HepG2 (cell line): ENCODE measurements at regions not wholly inside any gene's neighbourhood (a gene's known extent, or its start where the extent isn't known, plus 50 kb on each side); places are given as distances from the start of the nearest gene placed in this dataset.

Experiments used
- CEBPB ChIP-seq: IDR thresholded peaks from 2 replicates; pipeline ENCODE4 v1.6.1; 2011; ENCODE audit warnings: low read depth, low read length, improper control_type of control experiment, borderline replicate concordance
- ETV5 ChIP-seq: IDR thresholded peaks from 2 replicates; pipeline ENCODE4 v1.6.1; 2018; ENCODE audit warnings: missing biosample characterization, missing genetic modification reagents, inconsistent platforms, borderline replicate concordance
- HMG20A ChIP-seq: IDR thresholded peaks from 2 replicates; pipeline ENCODE4 v1.6.1; 2016; ENCODE audit warnings: borderline replicate concordance
- HNRNPH1 ChIP-seq: fragments of 200-400 bp; formaldehyde crosslinking; optimal IDR thresholded peaks from 2 replicates; pipeline ENCODE3; 2017; ENCODE audit warnings: mild to moderate bottlenecking, low read depth, low read length
- HOXA7 ChIP-seq: sonication (generic); formaldehyde crosslinking; IDR thresholded peaks from 2 replicates; pipeline ENCODE4 v1.8.1; 2022; ENCODE audit warnings: mild to moderate bottlenecking, missing genetic modification reagents, moderate library complexity
- ISL2 ChIP-seq: sonication (generic); formaldehyde crosslinking; IDR thresholded peaks from 2 replicates; pipeline ENCODE4 v1.5.0; 2020; ENCODE audit warnings: missing genetic modification reagents
- MXD4 ChIP-seq: IDR thresholded peaks from 2 replicates; pipeline ENCODE4 v1.6.1; 2016; ENCODE audit warnings: mild to moderate bottlenecking, missing biosample characterization, missing genetic modification reagents
- NBN ChIP-seq: fragments of 450-650 bp; conservative IDR thresholded peaks from 2 replicates; pipeline ENCODE4 v1.6.1; 2017
- POLR2A ChIP-seq, 2 experiments: IDR thresholded peaks; 2 replicates each; pipeline ENCODE4 v1.6.1; 2011; ENCODE audit warnings: low read depth in 2 of 2, low read length in 2 of 2, mild to moderate bottlenecking in 1 of 2, moderate library complexity in 1 of 2; ENCODE audit not compliant: insufficient read depth in 1 of 2
- RBFOX2 ChIP-seq: fragments of 200-400 bp; formaldehyde crosslinking; IDR thresholded peaks from 2 replicates; pipeline ENCODE4 v1.6.1; 2017; ENCODE audit warnings: low read depth, mild to moderate bottlenecking, low read length
- RXRA ChIP-seq: sonication (generic); formaldehyde crosslinking; IDR thresholded peaks from 2 replicates; pipeline ENCODE4 v1.5.1; 2020; ENCODE audit warnings: missing genetic modification reagents
- SOX5 ChIP-seq: IDR thresholded peaks from 2 replicates; pipeline ENCODE4 v1.6.1; 2016; ENCODE audit warnings: borderline replicate concordance
- SP1 ChIP-seq, 2 experiments: fragments of 450-650 bp in 1 of 2; sonication (generic) in 1 of 2; formaldehyde crosslinking in 1 of 2; IDR thresholded peaks; 2 replicates each; pipeline versions ENCODE4 v1.4.0 to v1.6.1; 2016 to 2020; ENCODE audit warnings: missing genetic modification reagents in 1 of 2
- SYNCRIP ChIP-seq: fragments of 200-400 bp; formaldehyde crosslinking; IDR thresholded peaks from 2 replicates; pipeline ENCODE4 v1.6.1; 2018; ENCODE audit warnings: mild to moderate bottlenecking, low read depth, low read length; ENCODE audit not compliant: insufficient read depth
- TCF7L2 ChIP-seq: IDR thresholded peaks from 2 replicates; pipeline ENCODE4 v1.6.1; 2011; ENCODE audit warnings: mild to moderate bottlenecking, low read depth, low read length, moderate library complexity
- THAP8 ChIP-seq: sonication (generic); formaldehyde crosslinking; IDR thresholded peaks from 2 replicates; pipeline ENCODE4 v1.5.1; 2020; ENCODE audit warnings: missing genetic modification reagents, mild to moderate bottlenecking, borderline replicate concordance
- XBP1 ChIP-seq: sonication (generic); formaldehyde crosslinking; IDR thresholded peaks from 2 replicates; pipeline ENCODE4 v1.5.0; 2020; ENCODE audit warnings: missing genetic modification reagents
- YY1 ChIP-seq: IDR thresholded peaks from 2 replicates; pipeline ENCODE4 v1.6.1; 2011; ENCODE audit warnings: low read length, low read depth, moderate library complexity, mild to moderate bottlenecking; ENCODE audit not compliant: insufficient read depth, insufficient replicate concordance
- ZBTB7B ChIP-seq: sonication (generic); formaldehyde crosslinking; IDR thresholded peaks from 2 replicates; pipeline ENCODE4 v1.4.0; 2020; ENCODE audit warnings: missing genetic modification reagents
- ZC3H4 ChIP-seq: sonication (generic); formaldehyde crosslinking; IDR thresholded peaks from 2 replicates; pipeline ENCODE4 v1.4.0; 2020; ENCODE audit warnings: missing genetic modification reagents, borderline replicate concordance
- ZFP36 ChIP-seq: fragments of 150-350 bp; IDR thresholded peaks from 2 replicates; pipeline ENCODE4 v1.6.1; 2018; ENCODE audit warnings: borderline replicate concordance, low read length, low read depth; ENCODE audit not compliant: partially characterized antibody
- ZFP36L2 ChIP-seq: sonication (generic); formaldehyde crosslinking; IDR thresholded peaks from 2 replicates; pipeline ENCODE4 v1.4.0; 2020; ENCODE audit warnings: missing genetic modification reagents
- ZNF180 ChIP-seq: sonication (generic); formaldehyde crosslinking; IDR thresholded peaks from 2 replicates; pipeline ENCODE4 v1.4.0; 2020; ENCODE audit warnings: low read depth, missing genetic modification reagents, borderline replicate concordance
- ZNF234 ChIP-seq: sonication (generic); formaldehyde crosslinking; conservative IDR thresholded peaks from 2 replicates; pipeline ENCODE4 v1.5.1; 2020; ENCODE audit warnings: mild to moderate bottlenecking, missing genetic modification reagents
- ZNF335 ChIP-seq: sonication (generic); formaldehyde crosslinking; IDR thresholded peaks from 2 replicates; pipeline ENCODE4 v1.4.0; 2020; ENCODE audit warnings: missing genetic modification reagents
- ZNF513 ChIP-seq: sonication (generic); formaldehyde crosslinking; conservative IDR thresholded peaks from 2 replicates; pipeline ENCODE4 v1.5.0; 2020; ENCODE audit warnings: missing genetic modification reagents
- ZNF652 ChIP-seq: IDR thresholded peaks from 2 replicates; pipeline ENCODE4 v1.6.1; 2016; ENCODE audit warnings: low read depth, borderline replicate concordance
- ZNF768 ChIP-seq: sonication (generic); formaldehyde crosslinking; IDR thresholded peaks from 2 replicates; pipeline ENCODE4 v1.4.0; 2020; ENCODE audit warnings: missing genetic modification reagents
- ZNF781 ChIP-seq: sonication (generic); formaldehyde crosslinking; IDR thresholded peaks from 2 replicates; pipeline ENCODE4 v1.5.1; 2020; ENCODE audit warnings: borderline replicate concordance, mild to moderate bottlenecking, missing genetic modification reagents; ENCODE audit errors: not compliant biosample characterization
- TF ChIP-seq, protein P1 (sequence below): sonication (generic); formaldehyde crosslinking; IDR thresholded peaks from 2 replicates; pipeline ENCODE4 v1.9.0; 2021; ENCODE audit warnings: missing genetic modification reagents, borderline replicate concordance

GRCh38 chr1:48115835-48116234, 106.7 kb upstream of the SLC5A9 start (continued):
- no peak for TF ChIP-seq ZNF180 (CRISPR knock-in tag)
- TF ChIP-seq ZBTB7B (CRISPR knock-in tag), result 0 out of 2 replicates have a peak, but pooled peaks have one; percentile 43
- no peak for TF ChIP-seq SP1 (IDR thresholded peaks at IDR 0.05)
- TF ChIP-seq SP1 (CRISPR knock-in tag; IDR thresholded peaks at IDR 0.05), result no peak
- peak; percentile 65; the same call in 1 of the 2 replicates for TF ChIP-seq CEBPB
- TF ChIP-seq POLR2A (IDR thresholded peaks at IDR 0.05; ENCODE audit: insufficient read depth in 1 of 2, low read depth in 2 of 2, low read length in 2 of 2), result no peak
- no peak for TF ChIP-seq ZNF652 (CRISPR knock-in tag)
- no peak for TF ChIP-seq ZNF513 (CRISPR knock-in tag)
- no peak for TF ChIP-seq HOXA7 (CRISPR knock-in tag)
- TF ChIP-seq ZFP36L2 (CRISPR knock-in tag), result no peak
- TF ChIP-seq HNRNPH1, result no peak
- TF ChIP-seq ETV5 (CRISPR knock-in tag), result no peak
- TF ChIP-seq, protein P1, sequence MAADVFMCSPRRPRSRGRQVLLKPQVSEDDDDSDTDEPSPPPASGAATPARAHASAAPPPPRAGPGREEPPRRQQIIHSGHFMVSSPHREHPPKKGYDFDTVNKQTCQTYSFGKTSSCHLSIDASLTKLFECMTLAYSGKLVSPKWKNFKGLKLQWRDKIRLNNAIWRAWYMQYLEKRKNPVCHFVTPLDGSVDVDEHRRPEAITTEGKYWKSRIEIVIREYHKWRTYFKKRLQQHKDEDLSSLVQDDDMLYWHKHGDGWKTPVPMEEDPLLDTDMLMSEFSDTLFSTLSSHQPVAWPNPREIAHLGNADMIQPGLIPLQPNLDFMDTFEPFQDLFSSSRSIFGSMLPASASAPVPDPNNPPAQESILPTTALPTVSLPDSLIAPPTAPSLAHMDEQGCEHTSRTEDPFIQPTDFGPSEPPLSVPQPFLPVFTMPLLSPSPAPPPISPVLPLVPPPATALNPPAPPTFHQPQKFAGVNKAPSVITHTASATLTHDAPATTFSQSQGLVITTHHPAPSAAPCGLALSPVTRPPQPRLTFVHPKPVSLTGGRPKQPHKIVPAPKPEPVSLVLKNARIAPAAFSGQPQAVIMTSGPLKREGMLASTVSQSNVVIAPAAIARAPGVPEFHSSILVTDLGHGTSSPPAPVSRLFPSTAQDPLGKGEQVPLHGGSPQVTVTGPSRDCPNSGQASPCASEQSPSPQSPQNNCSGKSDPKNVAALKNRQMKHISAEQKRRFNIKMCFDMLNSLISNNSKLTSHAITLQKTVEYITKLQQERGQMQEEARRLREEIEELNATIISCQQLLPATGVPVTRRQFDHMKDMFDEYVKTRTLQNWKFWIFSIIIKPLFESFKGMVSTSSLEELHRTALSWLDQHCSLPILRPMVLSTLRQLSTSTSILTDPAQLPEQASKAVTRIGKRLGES, result no peak
- no peak for TF ChIP-seq ZNF781 (CRISPR knock-in tag)
- TF ChIP-seq ZNF768, result no peak
- no peak for TF ChIP-seq TCF7L2
- TF ChIP-seq YY1, result no peak
- TF ChIP-seq XBP1 (CRISPR knock-in tag), result no peak
- peak; percentile 57 for TF ChIP-seq ISL2 (CRISPR knock-in tag)
- no peak for TF ChIP-seq THAP8 (CRISPR knock-in tag)
- TF ChIP-seq RBFOX2, result no peak
- TF ChIP-seq ZNF234 (CRISPR knock-in tag), result no peak
- TF ChIP-seq NBN, result no peak
- TF ChIP-seq SOX5 (CRISPR knock-in tag), result peak; percentile 78; the same call in 1 of the 2 replicates
- TF ChIP-seq MXD4 (CRISPR knock-in tag), result no peak
- TF ChIP-seq HMG20A (CRISPR knock-in tag), result no peak
- TF ChIP-seq ZNF335 (CRISPR knock-in tag), result peak; percentile 98
- TF ChIP-seq ZFP36, result no peak
- no peak for TF ChIP-seq ZC3H4 (CRISPR knock-in tag)
- no peak for TF ChIP-seq RXRA (CRISPR knock-in tag)
- no peak for TF ChIP-seq SYNCRIP
